ENCODE measurements at regions not wholly inside any gene's neighbourhood (a gene's known extent, or its start where the extent isn't known, plus 50 kb on each side); places are given as distances from the start of the nearest gene placed in this dataset.

DNA sequence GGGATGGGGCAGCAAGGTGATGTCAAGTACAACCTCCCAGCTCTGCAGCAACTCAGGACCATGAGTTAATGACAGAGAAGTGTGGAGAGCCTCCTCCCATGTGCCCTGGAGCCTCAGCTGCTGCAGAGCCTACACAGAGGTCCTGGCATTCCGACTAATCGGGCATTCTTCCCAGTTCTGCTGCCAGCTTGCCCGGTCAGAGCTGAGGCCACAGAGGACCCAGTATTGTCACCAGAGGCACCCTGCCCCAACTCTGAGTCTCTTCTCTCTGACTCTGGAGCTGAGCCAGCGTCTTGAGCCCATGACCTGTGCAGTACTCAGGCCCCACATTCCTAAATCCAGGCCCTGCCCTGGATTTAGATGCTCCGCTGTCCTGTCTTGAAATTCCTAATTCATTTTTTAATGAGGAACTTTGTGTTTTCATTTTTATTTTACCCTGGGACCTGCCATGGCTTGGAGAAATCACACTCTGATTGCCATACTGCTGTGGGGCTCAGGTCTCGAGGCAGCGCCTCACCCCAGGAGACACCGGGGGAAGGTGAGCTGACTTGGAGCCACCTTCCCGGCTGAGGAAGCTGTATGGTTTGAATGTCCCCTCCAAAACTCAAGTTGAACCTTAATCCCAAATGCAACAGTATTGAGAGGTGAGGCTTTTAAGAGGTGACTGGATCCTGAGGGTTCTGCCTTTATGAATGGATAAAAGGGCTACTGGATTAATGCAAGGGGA, 144.9 kb upstream of the ZNF507 start:
- TF ChIP-seq ESRRG (CRISPR knock-in tag; IDR thresholded peaks at IDR 0.05) = no peak
- TF ChIP-seq ZC3H10 (CRISPR knock-in tag; IDR thresholded peaks at IDR 0.05) = no peak
- TF ChIP-seq OSR1 (CRISPR knock-in tag; IDR thresholded peaks at IDR 0.05) = no peak
- TF ChIP-seq TCF4 (CRISPR knock-in tag; IDR thresholded peaks at IDR 0.05; ENCODE audit: borderline replicate concordance) = no peak
- no peak for TF ChIP-seq BACH2 (CRISPR knock-in tag; IDR thresholded peaks at IDR 0.05; ENCODE audit: borderline replicate concordance)
- TF ChIP-seq, protein P1, sequence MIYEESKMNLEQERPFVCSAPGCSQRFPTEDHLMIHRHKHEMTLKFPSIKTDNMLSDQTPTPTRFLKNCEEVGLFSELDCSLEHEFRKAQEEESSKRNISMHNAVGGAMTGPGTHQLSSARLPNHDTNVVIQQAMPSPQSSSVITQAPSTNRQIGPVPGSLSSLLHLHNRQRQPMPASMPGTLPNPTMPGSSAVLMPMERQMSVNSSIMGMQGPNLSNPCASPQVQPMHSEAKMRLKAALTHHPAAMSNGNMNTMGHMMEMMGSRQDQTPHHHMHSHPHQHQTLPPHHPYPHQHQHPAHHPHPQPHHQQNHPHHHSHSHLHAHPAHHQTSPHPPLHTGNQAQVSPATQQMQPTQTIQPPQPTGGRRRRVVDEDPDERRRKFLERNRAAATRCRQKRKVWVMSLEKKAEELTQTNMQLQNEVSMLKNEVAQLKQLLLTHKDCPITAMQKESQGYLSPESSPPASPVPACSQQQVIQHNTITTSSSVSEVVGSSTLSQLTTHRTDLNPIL (CRISPR knock-in tag; IDR thresholded peaks at IDR 0.05; ENCODE audit: low read depth) = no peak
- no peak for TF ChIP-seq ISL1 (CRISPR knock-in tag; IDR thresholded peaks at IDR 0.05)
- TF ChIP-seq ZFP30 (CRISPR knock-in tag; IDR thresholded peaks at IDR 0.05) = no peak
- no peak for TF ChIP-seq ZNF70 (CRISPR knock-in tag; IDR thresholded peaks at IDR 0.05)
- TF ChIP-seq, protein P2, sequence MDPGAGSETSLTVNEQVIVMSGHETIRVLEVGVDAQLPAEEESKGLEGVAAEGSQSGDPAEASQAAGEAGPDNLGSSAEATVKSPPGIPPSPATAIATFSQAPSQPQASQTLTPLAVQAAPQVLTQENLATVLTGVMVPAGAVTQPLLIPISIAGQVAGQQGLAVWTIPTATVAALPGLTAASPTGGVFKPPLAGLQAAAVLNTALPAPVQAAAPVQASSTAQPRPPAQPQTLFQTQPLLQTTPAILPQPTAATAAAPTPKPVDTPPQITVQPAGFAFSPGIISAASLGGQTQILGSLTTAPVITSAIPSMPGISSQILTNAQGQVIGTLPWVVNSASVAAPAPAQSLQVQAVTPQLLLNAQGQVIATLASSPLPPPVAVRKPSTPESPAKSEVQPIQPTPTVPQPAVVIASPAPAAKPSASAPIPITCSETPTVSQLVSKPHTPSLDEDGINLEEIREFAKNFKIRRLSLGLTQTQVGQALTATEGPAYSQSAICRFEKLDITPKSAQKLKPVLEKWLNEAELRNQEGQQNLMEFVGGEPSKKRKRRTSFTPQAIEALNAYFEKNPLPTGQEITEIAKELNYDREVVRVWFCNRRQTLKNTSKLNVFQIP (CRISPR knock-in tag; IDR thresholded peaks at IDR 0.05; ENCODE audit: borderline replicate concordance, low read depth) = no peak
- TF ChIP-seq ZNF8 (CRISPR knock-in tag; IDR thresholded peaks at IDR 0.05) = no peak
- TF ChIP-seq, protein P3, sequence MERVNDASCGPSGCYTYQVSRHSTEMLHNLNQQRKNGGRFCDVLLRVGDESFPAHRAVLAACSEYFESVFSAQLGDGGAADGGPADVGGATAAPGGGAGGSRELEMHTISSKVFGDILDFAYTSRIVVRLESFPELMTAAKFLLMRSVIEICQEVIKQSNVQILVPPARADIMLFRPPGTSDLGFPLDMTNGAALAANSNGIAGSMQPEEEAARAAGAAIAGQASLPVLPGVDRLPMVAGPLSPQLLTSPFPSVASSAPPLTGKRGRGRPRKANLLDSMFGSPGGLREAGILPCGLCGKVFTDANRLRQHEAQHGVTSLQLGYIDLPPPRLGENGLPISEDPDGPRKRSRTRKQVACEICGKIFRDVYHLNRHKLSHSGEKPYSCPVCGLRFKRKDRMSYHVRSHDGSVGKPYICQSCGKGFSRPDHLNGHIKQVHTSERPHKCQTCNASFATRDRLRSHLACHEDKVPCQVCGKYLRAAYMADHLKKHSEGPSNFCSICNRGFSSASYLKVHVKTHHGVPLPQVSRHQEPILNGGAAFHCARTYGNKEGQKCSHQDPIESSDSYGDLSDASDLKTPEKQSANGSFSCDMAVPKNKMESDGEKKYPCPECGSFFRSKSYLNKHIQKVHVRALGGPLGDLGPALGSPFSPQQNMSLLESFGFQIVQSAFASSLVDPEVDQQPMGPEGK (CRISPR knock-in tag; IDR thresholded peaks at IDR 0.05; ENCODE audit: borderline replicate concordance) = no peak
- TF ChIP-seq, protein P4, sequence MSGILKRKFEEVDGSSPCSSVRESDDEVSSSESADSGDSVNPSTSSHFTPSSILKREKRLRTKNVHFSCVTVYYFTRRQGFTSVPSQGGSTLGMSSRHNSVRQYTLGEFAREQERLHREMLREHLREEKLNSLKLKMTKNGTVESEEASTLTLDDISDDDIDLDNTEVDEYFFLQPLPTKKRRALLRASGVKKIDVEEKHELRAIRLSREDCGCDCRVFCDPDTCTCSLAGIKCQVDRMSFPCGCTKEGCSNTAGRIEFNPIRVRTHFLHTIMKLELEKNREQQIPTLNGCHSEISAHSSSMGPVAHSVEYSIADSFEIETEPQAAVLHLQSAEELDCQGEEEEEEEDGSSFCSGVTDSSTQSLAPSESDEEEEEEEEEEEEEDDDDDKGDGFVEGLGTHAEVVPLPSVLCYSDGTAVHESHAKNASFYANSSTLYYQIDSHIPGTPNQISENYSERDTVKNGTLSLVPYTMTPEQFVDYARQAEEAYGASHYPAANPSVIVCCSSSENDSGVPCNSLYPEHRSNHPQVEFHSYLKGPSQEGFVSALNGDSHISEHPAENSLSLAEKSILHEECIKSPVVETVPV (CRISPR knock-in tag; IDR thresholded peaks at IDR 0.05) = no peak
- no peak for TF ChIP-seq ZNF565 (CRISPR knock-in tag; conservative IDR thresholded peaks at IDR 0.05; ENCODE audit: low read depth)
- TF ChIP-seq GLIS3 (CRISPR knock-in tag; IDR thresholded peaks at IDR 0.05) = no peak
- no peak for TF ChIP-seq PPARA (CRISPR knock-in tag; IDR thresholded peaks at IDR 0.05; ENCODE audit: borderline replicate concordance)

DNA sequence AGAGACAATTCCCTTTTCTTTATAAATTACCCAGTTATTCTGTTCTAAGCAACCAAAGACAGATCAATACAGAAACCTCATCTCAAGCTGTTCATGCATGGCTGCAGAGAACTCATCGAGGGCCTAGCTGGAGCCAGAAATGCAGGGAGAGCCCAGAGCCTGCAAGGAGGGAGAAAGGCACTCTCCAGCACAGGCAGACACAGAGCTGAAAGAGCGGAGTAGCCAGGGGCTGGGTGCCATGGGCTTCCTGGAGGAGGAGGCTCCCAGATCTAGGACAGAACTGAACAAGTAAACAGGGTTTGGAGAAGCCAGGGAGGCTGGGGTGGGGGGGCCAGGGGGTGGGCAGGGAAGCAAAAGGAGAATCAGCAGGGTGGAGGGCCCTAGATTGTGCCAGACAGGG, 144.2 kb upstream of the ZNF507 start:
- ATAC-seq = no peak
- TF ChIP-seq BACH2 (CRISPR knock-in tag; IDR thresholded peaks at IDR 0.05; ENCODE audit: borderline replicate concordance) (no peak), ISL1 (CRISPR knock-in tag; IDR thresholded peaks at IDR 0.05) (no peak), PPARA (CRISPR knock-in tag; IDR thresholded peaks at IDR 0.05; ENCODE audit: borderline replicate concordance) (no peak), ZNF8 (CRISPR knock-in tag; IDR thresholded peaks at IDR 0.05) (no peak), ZC3H10 (CRISPR knock-in tag; IDR thresholded peaks at IDR 0.05) (no peak), RARB (CRISPR knock-in tag; IDR thresholded peaks at IDR 0.05) (no peak), ESRRG (CRISPR knock-in tag; IDR thresholded peaks at IDR 0.05) (no peak), SNAI2 (CRISPR knock-in tag; IDR thresholded peaks at IDR 0.05) (no peak), ZFP30 (CRISPR knock-in tag; IDR thresholded peaks at IDR 0.05) (no peak), CSDC2 (CRISPR knock-in tag; IDR thresholded peaks at IDR 0.05) (no peak), ARNTL (CRISPR knock-in tag; IDR thresholded peaks at IDR 0.05; ENCODE audit: borderline replicate concordance, low read depth) (no peak), TCF4 (CRISPR knock-in tag; IDR thresholded peaks at IDR 0.05; ENCODE audit: borderline replicate concordance) (no peak), ZNF70 (CRISPR knock-in tag; IDR thresholded peaks at IDR 0.05) (no peak)
- TF ChIP-seq, protein P3 (CRISPR knock-in tag; IDR thresholded peaks at IDR 0.05; ENCODE audit: borderline replicate concordance) = no peak
- TF ChIP-seq, protein P4 (CRISPR knock-in tag; IDR thresholded peaks at IDR 0.05) = no peak
- TF ChIP-seq, protein P1 (CRISPR knock-in tag; IDR thresholded peaks at IDR 0.05; ENCODE audit: low read depth) = no peak

More for the DNA sequence above, 144.9 kb upstream of the ZNF507 start:
- ATAC-seq = no peak
